HG03060 (cell line): ENCODE measurements at regions not wholly inside any gene's neighbourhood (a gene's known extent, or its start where the extent isn't known, plus 50 kb on each side); places are given as distances from the start of the nearest gene placed in this dataset.

Experiments
- ATAC-seq: cut with Tn5 transposase; IDR thresholded peaks from one replicate; pipeline ENCODE4 v1.9.1; 2021; ENCODE audit warnings: low read depth, moderate number of reproducible peaks; ENCODE audit not compliant: unreplicated experiment

DNA sequence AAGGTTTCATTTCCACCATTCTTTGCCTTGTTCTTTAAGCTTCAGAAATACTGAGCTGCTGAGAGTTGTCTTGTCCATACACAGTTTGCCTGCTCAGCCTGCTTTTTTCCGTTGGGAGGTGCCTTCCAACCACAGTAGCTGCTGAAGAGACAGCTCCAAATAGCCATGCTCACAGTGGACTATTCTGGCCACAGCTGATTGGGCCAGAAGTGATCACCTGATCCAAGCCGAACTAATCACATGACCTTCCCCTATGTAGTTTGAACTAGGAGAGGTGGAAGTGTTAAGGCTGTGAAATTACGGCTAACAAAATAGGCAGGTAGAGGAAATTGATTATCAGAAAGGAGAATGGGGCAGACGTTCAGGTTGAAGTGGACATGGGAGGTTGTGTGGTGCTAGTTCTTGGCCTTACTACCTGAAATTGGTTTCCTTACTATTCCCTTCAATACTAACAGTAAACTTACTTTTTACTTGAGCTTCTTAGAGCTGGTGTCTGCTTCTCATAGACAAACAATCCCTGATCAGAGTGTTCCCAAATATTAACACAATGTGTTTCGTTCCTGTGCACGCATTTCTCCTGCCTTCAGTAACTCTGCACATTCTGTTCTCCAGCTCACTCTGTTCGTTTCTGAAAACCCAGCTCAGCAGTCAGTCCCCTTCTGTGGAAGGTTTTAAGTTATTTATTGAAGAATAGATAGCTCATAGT is 136.1 kb downstream of the RWDD3 start:
- ATAC-seq: no peak

DNA sequence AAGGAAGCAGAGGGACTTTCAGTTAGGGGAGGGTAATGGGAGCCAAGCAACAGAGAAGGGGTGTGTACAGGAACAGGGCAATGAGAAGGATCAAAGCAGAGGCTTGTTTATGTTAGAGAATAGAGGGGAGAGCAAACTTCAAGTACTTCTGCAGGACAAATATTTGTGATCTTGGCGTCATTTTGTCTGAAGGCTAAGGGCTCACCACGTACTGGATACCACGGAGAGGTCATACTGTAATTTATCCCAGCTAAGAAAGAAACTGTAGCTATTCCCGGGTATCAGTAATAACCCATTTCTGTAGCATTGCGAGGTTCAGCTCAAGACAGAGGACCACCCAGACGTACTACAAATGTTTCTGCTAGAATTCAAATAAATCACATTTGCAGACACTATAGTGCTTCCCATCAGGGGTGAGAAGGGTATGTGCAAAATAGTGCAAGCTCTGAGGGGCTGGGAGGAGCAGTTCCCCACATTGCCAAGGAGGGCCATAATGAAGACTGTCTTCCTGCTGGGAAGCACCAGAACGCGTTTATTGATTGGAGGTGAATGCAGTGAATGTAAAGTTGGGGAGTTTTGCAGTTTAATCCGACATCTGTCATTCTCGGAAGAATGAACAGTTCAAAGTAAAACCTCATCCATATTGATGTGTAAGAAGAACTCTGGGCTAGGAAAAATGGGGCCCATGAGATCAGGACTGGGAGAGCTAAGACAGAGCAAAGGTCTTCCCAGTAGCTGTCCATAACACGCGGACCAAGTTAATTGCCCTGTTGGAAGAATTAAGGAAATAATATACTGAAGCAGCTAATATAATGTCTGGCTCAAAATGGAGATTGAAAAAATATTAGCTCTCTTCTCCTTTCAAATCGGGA is 136.9 kb downstream of the RWDD3 start:
- no peak for ATAC-seq

DNA sequence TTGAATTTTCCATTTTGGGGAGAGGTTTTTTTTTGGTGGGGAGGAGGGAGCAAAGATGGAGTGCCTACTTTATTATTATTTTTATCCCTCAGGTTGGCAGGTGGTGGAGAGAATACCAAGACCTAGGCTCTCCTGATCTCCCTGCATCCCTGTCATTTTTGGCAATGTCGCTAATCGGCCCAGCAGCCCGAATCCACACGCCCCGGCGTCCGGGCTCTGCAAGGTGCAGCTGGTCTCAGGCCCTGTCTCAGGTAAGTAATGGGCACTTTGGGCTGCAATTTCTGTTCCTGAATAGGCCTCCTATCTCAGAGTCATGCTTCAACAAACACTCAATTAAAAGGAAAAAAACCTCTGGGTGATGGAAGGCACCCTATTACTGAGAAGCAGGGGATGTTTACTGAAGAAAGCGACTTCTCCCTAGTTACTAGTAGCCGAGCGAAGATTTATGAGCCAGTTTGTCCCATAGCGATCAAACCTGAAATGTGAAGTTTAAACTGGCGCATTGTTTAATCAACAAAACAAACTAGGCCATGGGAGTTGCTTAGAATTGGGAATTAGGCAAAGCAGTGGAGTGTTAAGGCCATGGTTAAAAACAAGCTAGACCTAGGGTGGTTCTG is 137.8 kb downstream of the RWDD3 start:
- no peak for ATAC-seq

DNA sequence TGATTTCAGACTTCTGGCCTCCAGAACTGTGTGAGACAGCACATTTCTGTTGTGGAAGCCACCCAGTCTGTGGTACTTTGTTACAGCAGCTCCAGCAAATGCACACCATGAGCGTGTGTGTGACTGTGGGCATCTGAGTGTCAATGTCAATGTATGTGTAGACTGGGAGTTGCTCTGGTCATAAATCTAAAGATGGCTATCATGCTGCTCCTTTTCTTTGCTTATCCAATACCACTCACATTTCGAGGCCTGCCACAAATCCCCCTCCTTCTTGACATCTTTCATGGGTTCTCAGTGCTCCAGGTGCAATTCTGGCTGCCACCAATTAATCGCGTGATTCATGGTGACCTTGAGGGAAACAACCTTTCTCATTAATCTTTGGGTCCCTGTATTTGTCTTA is 141.2 kb downstream of the RWDD3 start:
- no peak for ATAC-seq

DNA sequence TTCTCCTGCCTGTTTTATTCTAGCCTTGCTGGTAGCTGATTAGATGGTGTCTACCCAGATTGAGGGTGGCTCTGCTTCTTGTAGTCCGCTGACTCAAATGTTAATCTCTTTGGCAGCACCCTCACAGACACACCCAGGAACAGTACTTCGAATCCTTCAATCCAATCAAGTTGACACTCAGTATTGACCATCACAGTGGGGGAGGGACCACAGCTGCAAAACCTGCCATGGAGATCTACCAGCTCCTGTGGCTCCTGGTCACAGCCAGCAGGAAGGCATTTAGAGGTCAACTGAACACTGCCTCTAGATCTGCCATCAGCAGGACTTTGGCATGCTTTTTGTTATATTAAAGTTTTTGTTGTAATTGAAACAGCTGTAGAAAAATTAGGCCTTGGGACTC is 146.9 kb downstream of the RWDD3 start:
- ATAC-seq: no peak

DNA sequence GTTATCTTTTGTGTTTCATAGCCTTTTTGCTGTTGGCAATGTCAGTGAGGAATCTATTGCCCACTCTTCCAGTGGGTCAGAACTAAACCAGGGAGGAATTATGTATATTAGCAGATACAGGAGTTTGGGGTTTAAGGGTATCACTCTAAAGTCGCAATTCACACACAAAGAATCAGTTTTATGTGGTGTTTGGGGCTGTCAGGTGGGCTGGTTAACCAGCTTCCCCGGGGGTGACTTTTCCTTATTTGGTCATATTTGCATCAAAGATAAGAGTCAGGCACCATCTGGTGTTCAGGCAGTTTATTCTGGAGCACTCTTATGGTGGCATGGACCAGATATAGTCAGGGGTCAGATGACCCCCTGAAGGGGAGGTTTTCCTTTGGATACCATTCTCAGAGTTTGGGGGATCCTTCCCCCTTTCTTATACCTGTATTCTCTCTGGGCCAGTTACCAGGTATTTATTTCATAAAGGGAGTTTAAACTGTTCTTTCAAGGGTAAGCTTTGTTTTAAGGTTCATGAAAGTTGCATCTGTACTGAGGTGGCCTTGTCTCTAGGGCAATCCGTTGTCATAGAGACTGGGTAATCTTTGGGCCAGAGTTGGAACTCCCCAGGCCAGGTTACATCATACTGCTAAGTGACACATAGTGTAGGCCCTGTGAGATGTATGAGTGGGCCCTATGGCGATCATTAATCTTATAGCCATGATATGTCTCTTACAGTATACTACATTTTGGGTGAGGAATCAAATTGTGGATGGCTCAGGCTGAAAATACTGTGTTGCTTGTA is 148.2 kb downstream of the RWDD3 start:
- no peak for ATAC-seq

DNA sequence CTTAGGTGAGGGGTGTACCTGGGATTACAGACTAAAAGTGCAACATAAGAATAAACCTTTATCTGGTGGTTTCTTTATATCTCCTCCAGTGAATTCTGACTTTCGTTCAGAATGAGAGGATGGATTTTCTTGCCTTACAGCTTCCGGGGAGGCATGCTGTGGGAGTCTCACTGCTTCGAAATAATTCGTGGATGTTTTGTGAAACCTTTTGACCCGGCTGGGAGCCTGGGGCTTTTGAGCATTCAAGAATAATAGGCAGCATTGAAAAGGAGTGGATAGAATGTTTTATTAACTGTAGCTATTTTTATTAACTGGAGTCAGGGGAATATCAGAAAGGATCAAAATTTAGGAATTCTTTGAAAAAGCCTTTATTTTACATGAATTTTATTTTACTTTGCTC is 149.1 kb downstream of the RWDD3 start:
- no peak for ATAC-seq

DNA sequence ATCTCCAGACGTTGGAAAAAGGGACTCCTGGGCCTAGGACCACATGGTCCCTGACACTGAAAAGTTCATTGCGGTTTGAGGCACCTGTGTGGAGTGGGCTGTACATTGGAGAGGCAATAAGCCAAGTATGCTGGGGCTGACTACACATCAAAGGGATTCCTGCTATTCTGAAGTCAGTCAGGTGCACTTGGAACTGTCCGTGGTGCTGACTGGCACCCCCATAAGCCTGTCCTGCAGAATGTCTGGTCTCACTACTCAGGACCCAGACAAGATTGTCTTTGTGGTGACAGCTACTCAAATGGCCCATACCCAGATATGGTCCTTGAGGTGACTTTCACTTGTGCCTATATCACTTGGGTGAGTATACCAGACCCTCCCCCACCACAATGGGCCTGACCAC is 150.6 kb downstream of the RWDD3 start:
- ATAC-seq: no peak

DNA sequence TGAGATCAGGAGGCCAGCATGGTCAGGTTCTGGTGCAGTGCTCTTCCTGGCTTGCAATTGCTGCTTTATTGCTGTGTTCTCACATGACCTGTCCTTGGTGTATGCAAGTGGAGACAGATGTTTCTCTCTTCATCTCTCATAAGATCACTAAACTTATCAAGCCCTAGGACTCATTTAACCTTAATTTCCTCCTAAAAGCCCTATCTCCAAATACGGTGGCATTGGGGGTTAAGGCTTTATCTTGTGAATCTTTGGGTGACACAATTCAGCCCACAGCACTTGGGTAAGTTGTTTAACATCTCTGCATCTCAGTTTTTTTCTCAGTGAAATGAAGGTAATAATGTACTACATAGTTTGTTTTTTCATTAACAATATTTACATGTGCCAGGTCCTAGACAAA is 152.4 kb downstream of the RWDD3 start:
- ATAC-seq: no peak

DNA sequence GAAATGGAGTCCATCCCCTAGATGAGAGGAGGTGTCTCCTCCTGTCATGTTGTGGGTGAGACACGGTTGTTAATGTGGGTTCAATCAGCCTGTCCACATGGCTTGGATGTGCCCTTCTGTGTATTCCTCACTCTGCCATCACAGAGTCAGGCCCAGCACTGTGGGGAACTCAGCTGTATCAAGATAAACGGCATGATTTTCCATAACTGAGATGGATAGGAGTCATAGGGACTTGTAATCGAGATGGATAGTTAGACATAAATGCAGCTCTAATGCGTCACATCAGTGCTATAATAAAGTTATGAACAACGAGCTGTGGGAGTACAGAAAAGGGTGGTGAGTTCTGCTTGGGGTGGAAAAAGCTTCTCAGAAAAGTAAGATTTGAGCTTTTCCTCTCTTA is 152.9 kb downstream of the RWDD3 start:
- no peak for ATAC-seq

DNA sequence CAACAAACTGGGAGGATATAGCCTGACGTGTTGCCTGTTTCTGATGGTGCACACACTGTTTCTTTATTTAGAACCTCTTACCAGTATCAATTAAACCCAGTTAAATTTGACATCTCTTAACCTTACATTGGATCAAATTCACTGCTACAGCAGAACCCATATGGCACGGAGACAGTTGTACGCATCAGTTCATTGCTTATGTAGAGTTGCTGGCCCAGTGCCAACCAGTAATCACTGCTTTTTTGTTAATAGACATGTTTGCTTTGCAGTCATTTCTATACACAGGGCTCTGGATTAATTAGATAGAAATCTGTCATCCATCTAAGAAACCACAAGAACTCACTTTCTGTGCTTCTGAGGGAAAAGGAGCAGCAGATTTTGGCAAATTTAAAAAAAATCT is 154.0 kb downstream of the RWDD3 start:
- no peak for ATAC-seq

DNA sequence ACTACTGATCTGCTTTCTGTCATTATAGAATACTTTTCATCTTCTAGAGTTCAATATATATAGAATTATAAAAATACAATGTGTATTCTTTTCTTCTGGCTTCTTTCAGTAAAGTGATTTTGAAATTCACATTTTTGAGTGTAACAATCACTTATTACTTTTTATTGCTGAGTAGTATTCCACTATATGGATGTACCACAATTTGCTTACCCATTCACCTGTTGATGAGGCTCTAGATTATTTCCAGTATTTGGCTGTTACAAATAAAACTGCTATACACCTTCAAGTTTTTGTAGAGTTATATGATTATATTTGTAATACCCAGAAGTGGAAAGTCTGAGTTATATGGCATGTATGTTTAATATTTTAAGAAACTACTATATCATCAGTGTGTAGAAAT is 159.4 kb downstream of the RWDD3 start:
- ATAC-seq: no peak

DNA sequence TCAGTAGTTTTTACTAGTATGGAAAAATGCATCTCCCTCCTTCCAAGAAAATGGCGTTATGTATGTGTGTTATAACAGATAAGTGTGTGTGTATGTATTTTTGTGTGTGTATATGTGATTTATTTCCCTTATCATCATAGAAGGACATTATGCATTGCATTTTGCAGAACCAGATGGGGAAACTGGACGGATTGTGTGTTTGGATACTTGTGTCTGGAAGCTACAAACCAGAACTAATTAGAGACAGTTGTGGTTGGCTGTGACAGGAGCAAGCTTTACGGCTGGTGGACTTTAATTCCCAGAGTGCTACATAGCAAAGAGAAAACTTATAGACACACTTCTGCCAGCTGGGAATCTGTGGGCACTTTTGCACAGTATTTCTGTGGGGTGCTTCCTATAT is 162.5 kb downstream of the RWDD3 start:
- ATAC-seq: no peak

DNA sequence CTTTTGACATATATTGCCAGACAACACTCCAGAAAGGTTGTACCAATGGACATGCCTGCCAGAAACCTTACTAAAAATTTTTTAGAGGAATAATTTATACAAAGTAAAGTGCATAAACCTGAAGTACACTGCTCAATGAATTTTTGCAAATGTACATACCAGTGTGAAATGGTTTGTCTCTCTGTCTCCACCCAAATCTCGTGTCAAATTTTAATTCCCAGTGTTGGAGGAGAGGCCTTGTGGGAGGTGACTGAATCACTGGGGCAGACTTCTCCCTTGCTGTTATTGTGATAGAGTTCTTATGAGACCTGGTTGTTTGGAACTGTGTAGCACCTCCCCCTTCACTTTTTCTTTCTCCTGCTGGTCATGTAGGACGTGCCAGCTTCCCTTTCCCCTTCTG is 168.8 kb downstream of the RWDD3 start:
- no peak for ATAC-seq

DNA sequence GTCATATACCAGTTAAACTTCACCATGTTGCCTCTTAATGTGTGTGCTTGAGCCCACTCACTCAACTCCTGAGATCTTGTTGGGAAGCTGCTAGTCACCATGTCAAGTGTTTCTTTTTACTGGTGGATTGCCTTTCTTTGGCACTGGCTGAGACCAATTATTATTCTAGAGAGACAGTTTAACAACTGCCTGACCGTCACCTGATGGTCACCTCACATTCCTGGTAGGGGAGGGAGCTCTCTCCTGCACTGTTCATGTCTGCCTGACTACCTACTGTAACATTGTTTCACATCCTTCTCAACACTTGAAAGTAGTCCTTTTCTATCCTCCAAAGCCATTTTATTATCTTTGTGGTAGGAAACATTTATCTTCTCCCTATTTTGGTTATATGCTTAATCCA is 172.3 kb downstream of the RWDD3 start:
- no peak for ATAC-seq

DNA sequence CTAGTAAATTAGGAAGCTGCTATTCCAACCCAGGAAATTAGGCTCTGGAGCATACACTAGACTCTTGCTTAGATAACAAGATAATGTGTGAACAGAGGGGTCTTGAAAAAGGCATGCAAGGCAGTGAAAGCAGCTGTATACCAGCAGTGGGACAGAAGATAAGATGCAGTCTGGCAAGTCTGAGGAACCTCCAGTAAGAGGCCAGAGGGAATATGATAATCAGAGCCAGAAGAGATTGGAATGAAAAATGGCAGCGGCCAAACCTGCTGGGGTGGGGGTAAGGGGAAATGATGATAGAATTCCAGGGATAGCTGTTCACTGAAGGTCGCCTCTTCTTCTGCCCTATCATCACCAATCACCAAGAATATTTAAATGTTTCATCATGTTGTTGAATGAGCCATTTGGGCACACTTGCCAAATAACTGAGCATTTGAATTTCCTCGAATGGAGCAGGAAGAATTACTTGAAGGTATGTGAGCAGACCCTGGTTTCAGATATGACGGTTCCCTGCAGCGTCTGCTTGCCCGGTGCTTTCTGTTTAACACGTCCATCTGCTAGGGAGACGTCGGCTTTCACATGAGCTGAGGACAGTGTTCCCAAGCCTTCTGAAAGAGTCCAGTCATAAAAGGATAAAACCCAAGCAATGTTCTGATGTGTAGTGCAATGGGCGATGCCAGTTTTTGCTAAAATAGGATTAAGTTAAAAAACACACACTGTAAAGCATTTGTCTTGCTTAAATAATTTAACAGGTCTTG is 173.3 kb downstream of the RWDD3 start:
- ATAC-seq: no peak

DNA sequence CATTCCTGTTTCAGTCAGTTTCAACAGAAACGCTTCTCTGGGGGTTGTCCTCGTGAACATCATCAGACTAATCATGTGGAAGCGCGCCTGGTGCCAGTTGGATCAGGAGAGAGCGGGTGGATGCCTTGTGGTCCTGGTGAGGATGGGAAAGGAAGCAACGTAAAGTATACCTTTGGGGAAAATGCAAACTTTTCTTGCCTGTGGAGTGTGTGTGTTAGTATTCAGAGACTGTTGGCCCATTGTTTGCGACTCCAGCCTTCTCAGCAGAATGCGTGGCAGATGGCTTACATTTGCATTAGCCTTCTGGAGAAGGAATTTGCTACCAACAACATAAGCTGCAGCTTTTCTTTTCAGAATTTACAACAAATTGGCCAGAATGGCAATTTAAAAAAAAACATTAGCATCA is 173.9 kb downstream of the RWDD3 start:
- ATAC-seq: no peak

DNA sequence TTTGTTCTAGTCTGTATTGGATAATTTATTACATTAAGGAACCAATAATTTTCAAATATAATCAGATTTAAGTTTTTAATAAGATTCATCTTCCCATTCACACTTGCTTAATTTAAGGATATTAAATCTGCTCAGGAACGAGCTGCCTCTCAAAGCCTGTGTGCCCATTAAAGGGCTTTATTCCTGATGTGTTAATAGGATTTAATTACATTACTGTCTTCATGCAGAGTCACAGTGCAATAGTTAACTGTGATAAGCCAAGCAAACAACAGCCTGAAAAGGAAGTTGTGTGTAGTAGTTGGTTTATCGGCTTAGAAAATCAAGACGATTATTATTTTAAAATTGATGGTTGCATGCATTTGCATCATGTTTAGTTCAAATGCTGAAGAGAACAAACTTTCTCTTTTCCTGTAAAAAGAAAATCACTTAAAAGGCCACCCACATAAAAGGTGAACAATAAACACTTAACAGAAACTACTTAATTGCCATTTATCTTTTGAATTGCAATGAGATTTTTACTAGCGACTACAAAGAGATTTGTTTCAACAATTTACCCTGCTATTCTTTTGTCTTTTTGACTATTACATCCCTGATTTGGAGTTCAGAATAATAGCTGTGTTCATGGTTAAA is 174.6 kb downstream of the RWDD3 start:
- no peak for ATAC-seq

DNA sequence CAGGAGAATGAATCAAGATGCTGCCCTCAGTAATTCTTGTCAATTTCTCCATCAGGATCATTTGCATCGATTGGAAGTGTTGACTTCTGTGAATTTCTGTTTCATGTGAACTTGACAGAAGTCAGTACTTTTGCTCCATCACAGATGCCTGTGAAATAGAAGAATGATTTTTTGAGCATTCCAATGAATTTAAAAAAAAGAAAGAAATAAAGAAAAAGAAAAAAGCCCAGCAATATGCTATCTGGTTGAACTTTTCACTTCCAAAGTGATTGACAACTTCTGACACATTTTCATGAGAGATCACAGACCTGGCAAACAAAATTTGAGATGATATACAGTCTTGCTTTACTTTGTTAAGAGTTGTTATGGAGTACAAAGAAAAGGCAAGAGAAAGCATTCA is 175.3 kb downstream of the RWDD3 start:
- no peak for ATAC-seq

DNA sequence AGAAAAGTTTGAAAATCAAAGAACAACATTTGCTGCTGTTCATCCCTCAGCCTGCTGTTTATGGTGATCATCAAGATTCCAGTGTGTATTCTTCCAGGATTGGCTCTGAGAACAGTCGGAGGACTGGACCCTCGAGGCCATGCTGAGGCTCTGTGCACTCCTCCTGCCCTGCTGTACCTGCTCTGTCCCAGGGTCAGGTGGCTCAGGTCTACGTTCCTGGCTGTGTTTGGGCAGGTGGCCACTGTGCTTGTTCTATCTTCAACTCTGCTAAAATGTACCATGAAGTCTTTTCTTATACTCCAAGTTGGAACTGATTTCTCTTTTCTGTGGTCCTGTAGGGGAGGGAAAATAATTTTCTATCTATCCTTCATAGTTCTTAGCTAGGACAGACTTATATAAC is 175.9 kb downstream of the RWDD3 start:
- ATAC-seq: no peak
